ENCODE measurements at regions not wholly inside any gene's neighbourhood (a gene's known extent, or its start where the extent isn't known, plus 50 kb on each side); places are given as distances from the start of the nearest gene placed in this dataset.

GRCh38 chr3:35927441-35927840 lies 288.1 kb downstream of the ARPP21 start:
- no peak for TF ChIP-seq CTCF (IDR thresholded peaks at IDR 0.05)
- no peak for TF ChIP-seq POLR2A (IDR thresholded peaks at IDR 0.05)

All from upper lobe of left lung (tissue), 4 donors.